Karpas-422 (cell line): ENCODE measurements at regions not wholly inside any gene's neighbourhood (a gene's known extent, or its start where the extent isn't known, plus 50 kb on each side); places are given as distances from the start of the nearest gene placed in this dataset.
"Not testable (repeated sequence)": the region's sequence is repeated elsewhere in the genome, so short reads cannot be mapped to it uniquely, and the experiment has no call there.

ENCODE experiments used
- DNase-seq: peaks from one replicate; pipeline ENCODE4 v3.0.0-alpha.2; 2015
- H2AFZ ChIP-seq: fragments of 200-600 bp; sonication (generic); 2 replicates; pipeline ENCODE4 v1.6.1; 2014; ENCODE audit warnings: antibody characterized with exemption, low read length, mixed read lengths
- H3K27ac ChIP-seq: fragments of 200-600 bp; sonication (generic); 2 replicates; pipeline ENCODE4 v1.5.1; 2014; ENCODE audit warnings: mild to moderate bottlenecking, low read length, moderate library complexity
- H3K27me3 ChIP-seq: fragments of 200-600 bp; sonication (generic); 2 replicates; pipeline ENCODE4 v1.6.1; 2014; ENCODE audit warnings: low read length, mixed read lengths
- H3K36me3 ChIP-seq: fragments of 200-600 bp; sonication (generic); 2 replicates; pipeline ENCODE4 v1.6.1; 2014; ENCODE audit warnings: low read length, mixed read lengths; ENCODE audit not compliant: insufficient read depth
- H3K4me1 ChIP-seq: fragments of 200-600 bp; sonication (generic); 2 replicates; pipeline ENCODE4 v1.6.1; 2014; ENCODE audit warnings: mild to moderate bottlenecking, low read length, mixed read lengths
- H3K4me2 ChIP-seq: fragments of 200-600 bp; sonication (generic); 2 replicates; pipeline ENCODE4 v1.6.1; 2014; ENCODE audit warnings: low read length, low read depth, mild to moderate bottlenecking; ENCODE audit not compliant: poor library complexity, severe bottlenecking
- H3K4me3 ChIP-seq: fragments of 200-600 bp; sonication (generic); 2 replicates; pipeline ENCODE4 v1.5.1; 2014; ENCODE audit warnings: mild to moderate bottlenecking, antibody characterized with exemption, low read length, mixed read lengths
- H3K79me2 ChIP-seq: fragments of 200-600 bp; sonication (generic); 2 replicates; pipeline ENCODE4 v1.6.1; 2014; ENCODE audit warnings: mild to moderate bottlenecking, low read length, mixed read lengths
- H3K9ac ChIP-seq: fragments of 200-600 bp; sonication (generic); 2 replicates; pipeline ENCODE4 v1.6.0; 2014; ENCODE audit warnings: low read length
- H3K9me2 ChIP-seq: fragments of 200-600 bp; sonication (generic), shearing (Covaris generic); replicated peaks from 2 replicates; pipeline ENCODE4 v1.6.0; 2014; ENCODE audit warnings: mild to moderate bottlenecking, low read length, moderate library complexity; ENCODE audit not compliant: insufficient read depth
- H3K9me3 ChIP-seq: fragments of 300-700, 200-600 bp; sonication (generic); 2 replicates; pipeline ENCODE4 v1.6.1; 2014; ENCODE audit warnings: low read length, mixed read lengths
- H4K20me1 ChIP-seq: fragments of 200-600 bp; sonication (generic); 2 replicates; pipeline ENCODE4 v1.6.1; 2014; ENCODE audit warnings: mild to moderate bottlenecking, antibody characterized with exemption, low read length, low read depth; ENCODE audit not compliant: insufficient read depth

GRCh38 chr1:168832661-168833060, 103.7 kb upstream of the DPT start:
- no peak overlapping the region for H3K27ac ChIP-seq
- no peak for DNase-seq
- no peaks in the 10 kb centered on the region for H3K4me1 ChIP-seq
- no peak overlapping the region for H3K9ac ChIP-seq
- H2AFZ ChIP-seq = no peak overlapping the region
- H3K9me3 ChIP-seq = no peaks in the 10 kb centered on the region
- no peaks in the 10 kb centered on the region for H3K9me2 ChIP-seq
- H3K27me3 ChIP-seq = no peaks in the 10 kb centered on the region
- no peak overlapping the region for H3K4me3 ChIP-seq
- no peaks in the 10 kb centered on the region for H4K20me1 ChIP-seq
- H3K79me2 ChIP-seq = no peaks in the 10 kb centered on the region
- H3K36me3 ChIP-seq = no peaks in the 10 kb centered on the region
- no peak overlapping the region for H3K4me2 ChIP-seq

- Histone ChIP-seq H3K4me2 (no peak overlapping the region), H3K36me3 (no peaks in the 10 kb centered on the region), H3K27ac (no peak overlapping the region), H3K27me3 (no peaks in the 10 kb centered on the region), H3K9me3 (no peaks in the 10 kb centered on the region), H4K20me1 (no peaks in the 10 kb centered on the region), H2AFZ (no peak overlapping the region), H3K79me2 (no peaks in the 10 kb centered on the region), H3K9ac (no peak overlapping the region), H3K4me1 (no peaks in the 10 kb centered on the region), H3K4me3 (no peak overlapping the region), H3K9me2 (no peaks in the 10 kb centered on the region)
- no peak for DNase-seq
These were observed 104.4 kb upstream of the DPT start for GRCh38 chr1:168833362-168833761.

- no peaks in the 10 kb centered on the region for H3K36me3 ChIP-seq
- DNase-seq = no peak
- H3K27ac ChIP-seq = no peak overlapping the region
- H3K4me1 ChIP-seq = no peaks in the 10 kb centered on the region
- no peaks in the 10 kb centered on the region for H3K27me3 ChIP-seq
- no peaks in the 10 kb centered on the region for H3K9me3 ChIP-seq
- H2AFZ ChIP-seq = no peak overlapping the region
- H3K79me2 ChIP-seq = no peaks in the 10 kb centered on the region
- H3K9me2 ChIP-seq = no peaks in the 10 kb centered on the region
- H3K4me2 ChIP-seq = no peak overlapping the region
- no peaks in the 10 kb centered on the region for H4K20me1 ChIP-seq
- no peak overlapping the region for H3K4me3 ChIP-seq
- no peak overlapping the region for H3K9ac ChIP-seq
These were observed 104.8 kb upstream of the DPT start for GRCh38 chr1:168833801-168834224.

- H3K9me3 ChIP-seq = no peaks in the 10 kb centered on the region
- peak; percentile 6 for DNase-seq
- H3K79me2 ChIP-seq = no peaks in the 10 kb centered on the region
- no peak overlapping the region for H3K4me3 ChIP-seq
- no peaks in the 10 kb centered on the region for H3K27me3 ChIP-seq
- H3K27ac ChIP-seq = no peak overlapping the region
- no peaks in the 10 kb centered on the region for H3K4me1 ChIP-seq
- no peak overlapping the region for H2AFZ ChIP-seq
- no peaks in the 10 kb centered on the region for H4K20me1 ChIP-seq
- no peaks in the 10 kb centered on the region for H3K9me2 ChIP-seq
- no peak overlapping the region for H3K4me2 ChIP-seq
- H3K9ac ChIP-seq = no peak overlapping the region
- no peaks in the 10 kb centered on the region for H3K36me3 ChIP-seq
These were observed 105.3 kb upstream of the DPT start for GRCh38 chr1:168834225-168834872.

- H3K9ac ChIP-seq = no peak overlapping the region
- no peaks in the 10 kb centered on the region for H3K4me1 ChIP-seq
- H3K9me3 ChIP-seq = no peaks in the 10 kb centered on the region
- no peaks in the 10 kb centered on the region for H4K20me1 ChIP-seq
- H3K9me2 ChIP-seq = no peaks in the 10 kb centered on the region
- H3K27ac ChIP-seq = no peak overlapping the region
- no peak overlapping the region for H2AFZ ChIP-seq
- H3K79me2 ChIP-seq = no peaks in the 10 kb centered on the region
- no peak overlapping the region for H3K4me3 ChIP-seq
- no peak overlapping the region for H3K4me2 ChIP-seq
- H3K36me3 ChIP-seq = no peaks in the 10 kb centered on the region
- no peak for DNase-seq
- H3K27me3 ChIP-seq = no peaks in the 10 kb centered on the region
These were observed 106.2 kb upstream of the DPT start for GRCh38 chr1:168835176-168835575.

GRCh38 chr1:168835791-168836190, 106.8 kb upstream of the DPT start:
- H3K9me2 ChIP-seq = no peaks in the 10 kb centered on the region
- H4K20me1 ChIP-seq = no peaks in the 10 kb centered on the region

GRCh38 chr1:168836469-168836868, 107.5 kb upstream of the DPT start:
- no peak overlapping the region for H3K27ac ChIP-seq
- H3K4me3 ChIP-seq = no peak overlapping the region
- DNase-seq = no peak
- no peaks in the 10 kb centered on the region for H3K9me3 ChIP-seq
- H3K9me2 ChIP-seq = no peaks in the 10 kb centered on the region
- H4K20me1 ChIP-seq = no peaks in the 10 kb centered on the region
- H3K27me3 ChIP-seq = no peaks in the 10 kb centered on the region
- H3K4me2 ChIP-seq = no peak overlapping the region
- no peaks in the 10 kb centered on the region for H3K79me2 ChIP-seq
- H3K36me3 ChIP-seq = no peaks in the 10 kb centered on the region
- no peak overlapping the region for H2AFZ ChIP-seq
- H3K4me1 ChIP-seq = no peaks in the 10 kb centered on the region
- no peak overlapping the region for H3K9ac ChIP-seq

More at GRCh38 chr1:168835791-168836190, 106.8 kb upstream of the DPT start:
- no peak overlapping the region for H3K4me3 ChIP-seq
- DNase-seq = no peak
- no peaks in the 10 kb centered on the region for H3K27me3 ChIP-seq
- no peak overlapping the region for H3K27ac ChIP-seq
- H3K4me2 ChIP-seq = no peak overlapping the region
- H2AFZ ChIP-seq = no peak overlapping the region
- no peaks in the 10 kb centered on the region for H3K79me2 ChIP-seq
- H3K9ac ChIP-seq = no peak overlapping the region
- no peaks in the 10 kb centered on the region for H3K36me3 ChIP-seq
- H3K9me3 ChIP-seq = no peaks in the 10 kb centered on the region
- H3K4me1 ChIP-seq = no peaks in the 10 kb centered on the region

- H3K4me2 ChIP-seq, H2AFZ ChIP-seq, H3K9ac ChIP-seq, H3K27ac ChIP-seq, H3K4me1 ChIP-seq, H3K9me2 ChIP-seq, H3K79me2 ChIP-seq, H3K4me3 ChIP-seq, H3K9me3 ChIP-seq, H4K20me1 ChIP-seq, H3K36me3 ChIP-seq, H3K27me3 ChIP-seq, DNase-seq: not testable (repeated sequence)
These were observed 108.2 kb upstream of the DPT start for GRCh38 chr1:168837230-168837629.

- Histone ChIP-seq H3K27ac (no peak overlapping the region), H2AFZ (no peak overlapping the region), H4K20me1 (no peaks in the 10 kb centered on the region), H3K9me2 (no peaks in the 10 kb centered on the region), H3K79me2 (no peaks in the 10 kb centered on the region), H3K27me3 (no peaks in the 10 kb centered on the region), H3K9me3 (no peaks in the 10 kb centered on the region), H3K9ac (no peak overlapping the region), H3K36me3 (no peaks in the 10 kb centered on the region), H3K4me2 (no peak overlapping the region), H3K4me3 (no peak overlapping the region), H3K4me1 (no peaks in the 10 kb centered on the region)
- no peak for DNase-seq
These were observed 113.3 kb upstream of the DPT start for GRCh38 chr1:168842306-168842705.
